Gastrocnemius medialis (tissue), 4 donors: ENCODE measurements at regions not wholly inside any gene's neighbourhood (a gene's known extent, or its start where the extent isn't known, plus 50 kb on each side); places are given as distances from the start of the nearest gene placed in this dataset.

Experiments used
- ATAC-seq, 2 donors: fragments of 150-250 bp; one replicate each; pipeline ENCODE4 v1.9.1; 2016
- DNase-seq, 2 donors: peaks; one replicate each; pipeline ENCODE4 v3.0.0-alpha.2; 2019
- H3K27ac ChIP-seq, 4 donors: fragments of 200-600 bp; sonication (generic); 1 replicate in 1 of 4; 2 replicates in 3 of 4; pipeline ENCODE4 v1.5.1; 2016 to 2018; ENCODE audit warnings: mild to moderate bottlenecking in 2 of 4, moderate library complexity in 1 of 4
- H3K27me3 ChIP-seq, 3 donors: fragments of 200-600 bp; sonication (generic) in 2 of 3; 1 replicate in 1 of 3; 2 replicates in 2 of 3; pipeline versions ENCODE4 v1.5.1 to v1.6.0; 2016 to 2019; ENCODE audit warnings: mild to moderate bottlenecking in 1 of 3, moderate library complexity in 1 of 3
- H3K36me3 ChIP-seq, 2 donors: fragments of 200-600 bp; sonication (generic) in 1 of 2; one replicate each; pipeline ENCODE4 v1.5.1; 2017 to 2018
- H3K4me1 ChIP-seq, 2 donors: fragments of 200-600 bp; sonication (generic) in 1 of 2; one replicate each; pipeline ENCODE4 v1.5.1; 2016 to 2017; ENCODE audit warnings: mild to moderate bottlenecking in 2 of 2
- H3K4me3 ChIP-seq, 4 donors: fragments of 200-600 bp; sonication (generic) in 3 of 4; 1 replicate in 1 of 4; 2 replicates in 3 of 4; pipeline ENCODE4 v1.5.1; 2016 to 2019; ENCODE audit warnings: mild to moderate bottlenecking in 2 of 4
- H3K9me3 ChIP-seq, 3 donors: fragments of 200-600 bp; sonication (generic) in 2 of 3; 1 replicate in 1 of 3; 2 replicates in 2 of 3; pipeline ENCODE4 v1.5.1; 2016 to 2019
- CTCF ChIP-seq, 5 experiments: fragments of 450-650 bp in 3 of 5; fragments of 200-600 bp in 2 of 5; sonication (generic) in 2 of 5; IDR thresholded peaks in 4 of 5; conservative IDR thresholded peaks in 1 of 5; 1 replicate in 4 of 5; 2 replicates in 1 of 5; pipeline ENCODE4 v1.5.1; 2016 to 2019; ENCODE audit warnings: antibody characterized with exemption in 5 of 5, mild to moderate bottlenecking in 3 of 5, moderate library complexity in 3 of 5
- POLR2A ChIP-seq, 2 donors: fragments of 450-650 bp; IDR thresholded peaks; one replicate each; pipeline ENCODE4 v1.6.1; 2017; ENCODE audit warnings: antibody characterized with exemption in 2 of 2, mild to moderate bottlenecking in 2 of 2, moderate library complexity in 2 of 2
- in situ Hi-C, 4 donors: fragments of 200-750 bp; cut with MboI; loops; one replicate each; pipeline versions ENCODE4 v1.15.0 to v1.8.0; 2017; ENCODE audit warnings: low sequenced_read_pairs in 4 of 4
- intact Hi-C: fragments of 100-400 bp; cut with DNase I; formaldehyde crosslinking; loops from one replicate; pipeline ENCODE4 v1.15.1; 2023; ENCODE audit warnings: low total_unique reads

DNA sequence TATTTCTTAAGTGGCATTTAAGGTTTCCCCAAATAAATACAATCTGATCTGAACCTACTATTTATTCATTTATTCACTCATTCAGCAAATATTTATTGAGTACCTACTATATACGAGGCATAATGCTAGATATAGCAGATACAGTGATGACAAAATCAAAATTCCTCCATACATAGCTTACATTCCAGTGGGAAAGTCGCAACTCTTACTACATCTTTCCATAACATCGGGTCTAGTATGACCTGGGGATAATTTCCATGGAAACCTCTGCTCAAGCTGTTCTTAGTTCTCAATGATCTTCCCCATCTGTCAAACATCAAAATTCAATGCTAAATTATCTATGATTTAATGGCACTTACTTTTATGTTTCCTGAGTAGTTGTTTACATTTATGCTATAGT lies 70.8 kb upstream of the PRKACB start:
- no peaks in the 10 kb centered on the region for H3K9me3 ChIP-seq
- no peaks in the 10 kb centered on the region for H3K27me3 ChIP-seq
- intact Hi-C loops = loop anchor here (10.0 kb wide), 1 partner anchor 622 kb away; the partner anchor contains the start of gene SSX2IP
- H3K4me3 ChIP-seq = no peak overlapping the region
- no peak overlapping the region for H3K27ac ChIP-seq
- in situ Hi-C loops = no loop called here
- H3K4me1 ChIP-seq = peaks cover 5 to 8% of the 10 kb centered on the region in 2 donors
- no peaks in the 10 kb centered on the region for H3K36me3 ChIP-seq
- DNase-seq = no peak
- no peak for TF ChIP-seq CTCF (IDR thresholded peaks at IDR 0.05 in 4 of 5, conservative IDR thresholded peaks at IDR 0.05 in 1 of 5)
- TF ChIP-seq POLR2A (IDR thresholded peaks at IDR 0.05) = no peak
- ATAC-seq = no peak

- Histone ChIP-seq H3K36me3 (no peaks in the 10 kb centered on the region), H3K9me3 (no peaks in the 10 kb centered on the region), H3K27ac (no peak overlapping the region), H3K27me3 (peaks cover 0 to 2% (median 0%) of the 10 kb centered on the region in 3 donors), H3K4me1 (no peaks in the 10 kb centered on the region), H3K4me3 (no peak overlapping the region)
- DNase-seq = no peak
- TF ChIP-seq POLR2A (IDR thresholded peaks at IDR 0.05) = no peak
- TF ChIP-seq CTCF (IDR thresholded peaks at IDR 0.05 in 4 of 5, conservative IDR thresholded peaks at IDR 0.05 in 1 of 5) = no peak
- ATAC-seq = no peak
- intact Hi-C loops (no loop called here), in situ Hi-C loops (no loop called here)
Observed at GRCh38 chr1:84069236-84069845, 70.4 kb upstream of the TTLL7 start.

- intact Hi-C loops = no loop called here
- in situ Hi-C loops = no loop called here
- Histone ChIP-seq H3K4me3 (no peak overlapping the region), H3K36me3 (no peaks in the 10 kb centered on the region), H3K4me1 (no peaks in the 10 kb centered on the region), H3K9me3 (no peaks in the 10 kb centered on the region), H3K27ac (no peak overlapping the region), H3K27me3 (peaks cover 0 to 2% (median 0%) of the 10 kb centered on the region in 3 donors)
- no peak for DNase-seq
- TF ChIP-seq POLR2A (IDR thresholded peaks at IDR 0.05) (no peak), CTCF (IDR thresholded peaks at IDR 0.05 in 4 of 5, conservative IDR thresholded peaks at IDR 0.05 in 1 of 5) (no peak)
- ATAC-seq = no peak
Observed at GRCh38 chr1:84062496-84062895, 63.6 kb upstream of the TTLL7 start.

- no peak for ATAC-seq
- Histone ChIP-seq H3K4me3 (no peak overlapping the region), H3K4me1 (no peaks in the 10 kb centered on the region), H3K27ac (no peak overlapping the region), H3K27me3 (peaks cover 0 to 2% (median 0%) of the 10 kb centered on the region in 3 donors), H3K36me3 (no peaks in the 10 kb centered on the region), H3K9me3 (no peaks in the 10 kb centered on the region)
- intact Hi-C loops = no loop called here
- no peak for DNase-seq
- no peak for TF ChIP-seq CTCF (IDR thresholded peaks at IDR 0.05 in 4 of 5, conservative IDR thresholded peaks at IDR 0.05 in 1 of 5)
- TF ChIP-seq POLR2A (IDR thresholded peaks at IDR 0.05) = no peak
- in situ Hi-C loops = no loop called here
Observed at GRCh38 chr1:84061336-84061735, 62.4 kb upstream of the TTLL7 start.

GRCh38 chr1:84060781-84061180 lies 61.8 kb upstream of the TTLL7 start:
- Histone ChIP-seq H3K9me3 (no peaks in the 10 kb centered on the region), H3K4me1 (no peaks in the 10 kb centered on the region), H3K27ac (no peak overlapping the region), H3K4me3 (no peak overlapping the region), H3K27me3 (peaks cover 0 to 2% (median 0%) of the 10 kb centered on the region in 3 donors), H3K36me3 (no peaks in the 10 kb centered on the region)
- in situ Hi-C loops = no loop called here
- ATAC-seq (no peak), DNase-seq (no peak)
- intact Hi-C loops = no loop called here
- TF ChIP-seq CTCF (IDR thresholded peaks at IDR 0.05 in 4 of 5, conservative IDR thresholded peaks at IDR 0.05 in 1 of 5) (no peak), POLR2A (IDR thresholded peaks at IDR 0.05) (no peak)
